HL-60 (cell line): ENCODE measurements at regions not wholly inside any gene's neighbourhood (a gene's known extent, or its start where the extent isn't known, plus 50 kb on each side); places are given as distances from the start of the nearest gene placed in this dataset.

Experiments
- GABPA ChIP-seq: IDR thresholded peaks from 2 replicates; pipeline ENCODE4 v1.6.1; 2012; ENCODE audit warnings: low read depth
- POLR2AphosphoS5 ChIP-seq: IDR thresholded peaks from 2 replicates; pipeline ENCODE4 v1.6.1; 2012; ENCODE audit warnings: low read depth
- REST ChIP-seq: IDR thresholded peaks from 2 replicates; pipeline ENCODE4 v1.6.1; 2012; ENCODE audit warnings: low read depth; ENCODE audit not compliant: insufficient replicate concordance
- SPI1 ChIP-seq: IDR thresholded peaks from 2 replicates; pipeline ENCODE4 v1.6.1; 2012; ENCODE audit warnings: low read depth, mild to moderate bottlenecking, borderline replicate concordance
- TF ChIP-seq, protein P1 (sequence below): IDR thresholded peaks from one replicate; pipeline ENCODE4 v1.5.1; 2011; ENCODE audit warnings: low read length, control low read depth, inconsistent platforms; ENCODE audit not compliant: insufficient read depth

DNA sequence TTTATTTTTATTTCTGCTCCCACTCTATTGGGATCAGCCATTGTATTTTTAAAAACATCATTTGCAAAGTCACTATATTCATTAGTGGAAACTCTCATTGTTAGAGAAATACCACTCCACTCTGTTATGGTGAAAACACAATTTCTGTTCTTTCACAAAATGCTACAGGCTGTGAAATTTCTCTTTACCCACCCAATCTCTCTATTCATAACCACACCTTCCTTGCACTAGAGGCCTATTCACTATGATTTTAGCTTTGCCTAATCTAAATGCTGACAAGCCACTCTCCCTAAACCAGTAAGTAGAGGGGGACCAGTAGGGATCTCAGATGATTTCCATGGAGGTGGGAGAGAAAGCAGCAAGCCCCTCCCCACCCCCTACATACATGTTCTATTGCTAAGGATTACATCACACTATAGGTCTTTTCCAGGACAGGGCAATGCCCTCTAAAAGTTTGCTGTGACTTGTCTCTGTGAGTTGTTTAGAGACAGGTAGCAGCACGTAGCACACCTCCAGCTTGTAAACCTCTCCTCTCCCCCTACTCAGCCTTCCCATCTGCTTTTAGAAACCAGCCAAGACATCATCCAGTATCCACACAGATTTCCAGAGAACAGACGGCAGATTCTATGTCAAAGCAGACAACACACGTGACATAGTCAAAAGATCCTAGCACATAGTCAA is 58.3 kb upstream of the PPP1R3C start:
- TF ChIP-seq, protein P1, sequence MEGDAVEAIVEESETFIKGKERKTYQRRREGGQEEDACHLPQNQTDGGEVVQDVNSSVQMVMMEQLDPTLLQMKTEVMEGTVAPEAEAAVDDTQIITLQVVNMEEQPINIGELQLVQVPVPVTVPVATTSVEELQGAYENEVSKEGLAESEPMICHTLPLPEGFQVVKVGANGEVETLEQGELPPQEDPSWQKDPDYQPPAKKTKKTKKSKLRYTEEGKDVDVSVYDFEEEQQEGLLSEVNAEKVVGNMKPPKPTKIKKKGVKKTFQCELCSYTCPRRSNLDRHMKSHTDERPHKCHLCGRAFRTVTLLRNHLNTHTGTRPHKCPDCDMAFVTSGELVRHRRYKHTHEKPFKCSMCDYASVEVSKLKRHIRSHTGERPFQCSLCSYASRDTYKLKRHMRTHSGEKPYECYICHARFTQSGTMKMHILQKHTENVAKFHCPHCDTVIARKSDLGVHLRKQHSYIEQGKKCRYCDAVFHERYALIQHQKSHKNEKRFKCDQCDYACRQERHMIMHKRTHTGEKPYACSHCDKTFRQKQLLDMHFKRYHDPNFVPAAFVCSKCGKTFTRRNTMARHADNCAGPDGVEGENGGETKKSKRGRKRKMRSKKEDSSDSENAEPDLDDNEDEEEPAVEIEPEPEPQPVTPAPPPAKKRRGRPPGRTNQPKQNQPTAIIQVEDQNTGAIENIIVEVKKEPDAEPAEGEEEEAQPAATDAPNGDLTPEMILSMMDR: no peak
- TF ChIP-seq POLR2AphosphoS5 (no peak), GABPA (no peak), REST (no peak), SPI1 (no peak)
